Psoas muscle (tissue), 7 donors: ENCODE measurements at regions not wholly inside any gene's neighbourhood (a gene's known extent, or its start where the extent isn't known, plus 50 kb on each side); places are given as distances from the start of the nearest gene placed in this dataset.

Experiments used
- ATAC-seq, 4 donors: fragments of 200-7000 bp; cut with Tn5 transposase; one replicate each; pipeline ENCODE4 v1.9.1; 2020; ENCODE audit warnings: moderate library complexity in 3 of 4, mild to moderate bottlenecking in 2 of 4
- DNase-seq, 2 donors: peaks; one replicate each; pipeline ENCODE4 v3.0.0-alpha.2; 2020
- H3K27ac ChIP-seq: fragments of 200-600 bp; one replicate; pipeline ENCODE4 v1.8.0; 2022
- H3K27me3 ChIP-seq, 3 donors: fragments of 200-600 bp in 1 of 3; one replicate each; pipeline versions ENCODE4 v1.6.1 to v1.8.0; 2013 to 2022; ENCODE audit warnings: low read length in 2 of 3, mild to moderate bottlenecking in 2 of 3, moderate library complexity in 1 of 3; ENCODE audit not compliant: insufficient read depth in 3 of 3
- H3K36me3 ChIP-seq, 2 donors: fragments of 200-600 bp in 1 of 2; one replicate each; pipeline versions ENCODE4 v1.6.1 to v1.8.0; 2013 to 2022; ENCODE audit warnings: low read depth in 1 of 2, mild to moderate bottlenecking in 1 of 2, moderate library complexity in 1 of 2; ENCODE audit not compliant: insufficient read depth in 1 of 2
- H3K4me1 ChIP-seq: fragments of 200-600 bp; one replicate; pipeline ENCODE4 v1.8.0; 2022
- H3K4me3 ChIP-seq: fragments of 200-600 bp; one replicate; pipeline ENCODE4 v1.8.0; 2022; ENCODE audit warnings: mild to moderate bottlenecking
- H3K9me3 ChIP-seq: fragments of 200-600 bp; one replicate; pipeline ENCODE4 v1.8.0; 2022
- CTCF ChIP-seq: fragments of 200-600 bp; IDR thresholded peaks from one replicate; pipeline ENCODE4 v1.8.0; 2022; ENCODE audit warnings: antibody characterized with exemption
- WGBS, 3 donors: extraction: QIAGEN DNeasy Blood & Tissue Kit; methylation state at CpG; one replicate each; pipeline versions ENCODE4 v1.1.6 to v1.1.7; 2013; 5-methylcytosine and 5-hydroxymethylcytosine counted together
- intact Hi-C, 2 donors: fragments of 100-400 bp; cut with DNase I; formaldehyde crosslinking; loops; one replicate each; pipeline versions ENCODE4 v1.11.0 to v1.14.2; 2022
- donor health status: healthy with polysubstance abuse.
- donor health status: DM: no; HTN: no; CAD: no; lungs with moderate emphysema.
- donor health status: Bipolar disorder and iron deficiency.
- donor health status: healthy.
- donor health status: DM: yes; HTN: yes; CAD: no.
- donor health status: DM: no; HTN: no; CAD: no.
- donor health status: DM: yes; HTN: yes; CAD: no.

GRCh38 chr14:56498112-56498511 lies 81.5 kb upstream of the TMEM260 start:
- H3K36me3 ChIP-seq: no peaks in the 10 kb centered on the region
- no peak overlapping the region for H3K4me3 ChIP-seq
- no peak for ATAC-seq
- no peaks in the 10 kb centered on the region for H3K9me3 ChIP-seq
- 91 to 98% (median 94%) methylated on average over 3 of the region's 3 CpGs for WGBS, 3 donors
- H3K4me1 ChIP-seq: peaks cover 6% of the 10 kb centered on the region
- no peak for TF ChIP-seq CTCF
- no peak overlapping the region for H3K27ac ChIP-seq
- H3K27me3 ChIP-seq: peaks cover 0 to 2% (median 0%) of the 10 kb centered on the region in 3 donors
- DNase-seq: no peak
- intact Hi-C loops: no loop called here

GRCh38 chr14:56501909-56502530 lies 77.6 kb upstream of the TMEM260 start:
- Histone ChIP-seq H3K27me3 (peaks cover 0 to 7% (median 5%) of the 10 kb centered on the region in 3 donors), H3K27ac (no peak overlapping the region), H3K9me3 (no peaks in the 10 kb centered on the region), H3K4me1 (no peaks in the 10 kb centered on the region), H3K4me3 (no peak overlapping the region), H3K36me3 (no peaks in the 10 kb centered on the region)
- DNase-seq: no peak
- TF ChIP-seq CTCF: no peak
- 47 to 51% (median 50%) methylated on average over 5 of the region's 5 CpGs for WGBS, 3 donors
- ATAC-seq: no peak
- intact Hi-C loops: no loop called here

- Histone ChIP-seq H3K36me3 (no peaks in the 10 kb centered on the region), H3K9me3 (no peaks in the 10 kb centered on the region), H3K4me3 (no peak overlapping the region), H3K27me3 (peaks cover 0 to 7% (median 5%) of the 10 kb centered on the region in 3 donors), H3K4me1 (no peaks in the 10 kb centered on the region), H3K27ac (no peak overlapping the region)
- ATAC-seq (no peak), DNase-seq (no peak)
- no peak for TF ChIP-seq CTCF
- intact Hi-C loops: no loop called here
- 66 to 76% (median 72%) methylated on average over 2 of the region's 2 CpGs for WGBS, 3 donors
Observed at GRCh38 chr14:56505361-56505760, 74.2 kb upstream of the TMEM260 start.

- no peak for DNase-seq
- H3K9me3 ChIP-seq: no peaks in the 10 kb centered on the region
- WGBS, 3 donors: 65 to 74% (median 68%) methylated on average over 3 of the region's 3 CpGs
- H3K4me3 ChIP-seq: no peak overlapping the region
- no peak overlapping the region for H3K27ac ChIP-seq
- no peak for TF ChIP-seq CTCF
- no peaks in the 10 kb centered on the region for H3K27me3 ChIP-seq
- no peaks in the 10 kb centered on the region for H3K4me1 ChIP-seq
- intact Hi-C loops: no loop called here
- ATAC-seq: no peak
- no peaks in the 10 kb centered on the region for H3K36me3 ChIP-seq
Observed at GRCh38 chr14:56512521-56512920, 67.1 kb upstream of the TMEM260 start.
